Lung (tissue), 11 donors: ENCODE measurements at regions not wholly inside any gene's neighbourhood (a gene's known extent, or its start where the extent isn't known, plus 50 kb on each side); places are given as distances from the start of the nearest gene placed in this dataset.
A peak's percentile ranks its signal among the peaks of the same experiment; 100 is the strongest.

Source experiments
- ATAC-seq: fragments of 200-7000 bp; cut with Tn5 transposase; one replicate; pipeline ENCODE4 v1.9.1; 2020; ENCODE audit warnings: moderate number of reproducible peaks; ENCODE audit not compliant: insufficient read depth, low FRiP score
- DNase-seq, 3 donors: peaks; one replicate each; pipeline ENCODE4 v3.0.0-alpha.2; 2013 to 2017
- H3K27ac ChIP-seq, 2 donors: one replicate each; pipeline ENCODE4 v1.5.1; 2013; ENCODE audit warnings: mild to moderate bottlenecking in 2 of 2, moderate library complexity in 2 of 2, control low read depth in 1 of 2, inconsistent platforms in 1 of 2, low read depth in 1 of 2, low read length in 1 of 2
- H3K27me3 ChIP-seq, 3 donors: one replicate each; pipeline ENCODE4 v1.5.1; 2013; ENCODE audit warnings: low read length in 2 of 3; ENCODE audit not compliant: control insufficient read depth in 3 of 3, insufficient read depth in 3 of 3
- H3K36me3 ChIP-seq, 4 donors: one replicate each; pipeline ENCODE4 v1.5.1; 2013; ENCODE audit warnings: low read length in 4 of 4, mild to moderate bottlenecking in 1 of 4, moderate library complexity in 1 of 4; ENCODE audit not compliant: control insufficient read depth in 4 of 4, insufficient read depth in 4 of 4
- H3K4me1 ChIP-seq, 5 donors: one replicate each; pipeline ENCODE4 v1.5.1; 2013; ENCODE audit warnings: low read length in 5 of 5, mild to moderate bottlenecking in 2 of 5, moderate library complexity in 1 of 5; ENCODE audit not compliant: control insufficient read depth in 5 of 5, insufficient read depth in 5 of 5
- H3K4me3 ChIP-seq: one replicate; pipeline ENCODE4 v1.5.1; 2013; ENCODE audit warnings: mild to moderate bottlenecking, control low read depth, moderate library complexity
- H3K9ac ChIP-seq, 2 donors: one replicate each; pipeline ENCODE4 v1.5.1; 2013; ENCODE audit warnings: low read length in 2 of 2, control low read depth in 1 of 2; ENCODE audit not compliant: insufficient read depth in 1 of 2
- H3K9me3 ChIP-seq, 4 donors: one replicate each; pipeline ENCODE4 v1.5.1; 2013; ENCODE audit warnings: low read length in 3 of 4, mild to moderate bottlenecking in 1 of 4, moderate library complexity in 1 of 4; ENCODE audit not compliant: control insufficient read depth in 4 of 4, insufficient read depth in 3 of 4
- CTCF ChIP-seq: IDR thresholded peaks from 2 replicates; pipeline ENCODE4 v1.5.1; 2012; ENCODE audit warnings: mild to moderate bottlenecking; ENCODE audit errors: control extremely low read depth, extremely low read depth
- WGBS, 2 donors: extraction: QIAGEN DNeasy Blood & Tissue Kit; methylation state at CpG; one replicate each; pipeline ENCODE4 v1.1.7; 2013; 5-methylcytosine and 5-hydroxymethylcytosine counted together
- donor health status: control.
- donor health status: control.
- donor health status: Bipolar disorder and iron deficiency.
- donor health status: healthy.
- donor health status: DM: yes; HTN: yes; CAD: no.

- TF ChIP-seq CTCF, result no peak
- H3K9ac ChIP-seq, result no peak overlapping the region
- no peak for DNase-seq
These were observed 75.8 kb upstream of the ETV1 start for GRCh38 chr7:14065286-14065685.

DNA sequence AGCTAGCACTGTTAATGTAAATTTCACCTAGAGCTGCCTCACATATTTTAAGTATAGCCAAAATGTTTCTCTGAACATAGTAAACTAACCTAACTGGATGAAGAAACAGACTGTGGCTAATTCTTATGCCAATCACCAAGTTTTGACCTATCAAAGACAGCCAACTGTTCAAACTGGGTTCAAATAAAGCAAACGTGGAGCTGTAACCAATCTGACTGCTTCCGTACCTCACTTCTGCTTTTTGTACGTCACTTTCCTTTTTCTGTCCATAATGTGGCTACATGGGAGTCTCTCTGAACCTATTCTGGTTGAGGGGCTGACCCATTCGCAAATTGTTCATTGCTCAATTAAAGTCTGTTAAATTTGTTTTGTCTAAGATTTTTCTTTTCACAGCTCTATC lies 66.3 kb upstream of the ETV1 start:
- H3K27ac ChIP-seq, result no peak overlapping the region
- no peak for TF ChIP-seq CTCF
- H3K27me3 ChIP-seq, result no peaks in the 10 kb centered on the region
- H3K4me3 ChIP-seq, result no peak overlapping the region
- no peaks in the 10 kb centered on the region for H3K4me1 ChIP-seq
- WGBS, 2 donors, result 82 to 84% methylated on average over 4 of the region's 4 CpGs
- no peak overlapping the region for H3K9ac ChIP-seq
- H3K36me3 ChIP-seq, result no peaks in the 10 kb centered on the region
- DNase-seq (no peak), ATAC-seq (no peak)
- no peaks in the 10 kb centered on the region for H3K9me3 ChIP-seq

More at GRCh38 chr7:14065286-14065685, 75.8 kb upstream of the ETV1 start:
- Histone ChIP-seq H3K4me3 (no peak overlapping the region), H3K27ac (no peak overlapping the region), H3K27me3 (no peaks in the 10 kb centered on the region), H3K4me1 (no peaks in the 10 kb centered on the region), H3K9me3 (peaks cover 0 to 2% (median 0%) of the 10 kb centered on the region in 4 donors), H3K36me3 (no peaks in the 10 kb centered on the region)
- WGBS, 2 donors, result 74 to 80% methylated on average over 5 of the region's 5 CpGs
- no peak for ATAC-seq

GRCh38 chr7:14054125-14054524 lies 64.7 kb upstream of the ETV1 start:
- WGBS, 2 donors, result 77 to 80% methylated on average over 3 of the region's 3 CpGs
- H3K4me1 ChIP-seq, result no peaks in the 10 kb centered on the region
- no peaks in the 10 kb centered on the region for H3K36me3 ChIP-seq
- DNase-seq, result no peak
- no peak overlapping the region for H3K9ac ChIP-seq
- ATAC-seq, result no peak
- H3K27me3 ChIP-seq, result no peaks in the 10 kb centered on the region
- TF ChIP-seq CTCF, result no peak
- H3K9me3 ChIP-seq, result no peaks in the 10 kb centered on the region
- no peak overlapping the region for H3K4me3 ChIP-seq
- H3K27ac ChIP-seq, result no peak overlapping the region

DNA sequence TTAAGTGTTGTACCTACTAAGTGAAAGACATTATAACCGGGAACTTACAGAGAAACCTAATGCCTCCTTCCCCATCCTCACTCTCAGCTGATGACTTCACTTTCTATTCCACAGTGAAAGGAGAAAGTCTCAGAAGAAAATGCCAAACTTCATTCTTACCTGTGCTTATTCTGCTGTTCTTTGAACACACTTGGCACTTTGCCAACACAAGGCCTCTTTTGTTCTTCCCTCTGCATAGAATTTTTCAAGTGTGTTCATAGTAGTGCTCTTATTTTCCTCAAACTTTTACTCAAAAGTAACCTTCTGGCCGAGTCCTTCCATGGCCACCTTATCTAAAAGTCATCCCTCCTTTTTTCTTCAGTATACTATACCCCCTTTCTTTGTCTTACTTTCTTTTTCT lies 59.4 kb upstream of the ETV1 start:
- no peaks in the 10 kb centered on the region for H3K9me3 ChIP-seq
- TF ChIP-seq CTCF, result no peak

More for the DNA sequence above, 59.4 kb upstream of the ETV1 start:
- ATAC-seq, result no peak
- Histone ChIP-seq H3K27ac (no peak overlapping the region), H3K4me1 (no peaks in the 10 kb centered on the region), H3K9ac (no peak overlapping the region), H3K27me3 (no peaks in the 10 kb centered on the region), H3K36me3 (no peaks in the 10 kb centered on the region), H3K4me3 (no peak overlapping the region)
- 63 to 83% methylated on average over 2 of the region's 2 CpGs for WGBS, 2 donors
- DNase-seq, result peak in 2 of 3 donors; percentile 7 to 13
